Naive thymus-derived CD8-positive, alpha-beta T cell (primary cell): ENCODE measurements at regions not wholly inside any gene's neighbourhood (a gene's known extent, or its start where the extent isn't known, plus 50 kb on each side); places are given as distances from the start of the nearest gene placed in this dataset.
"Not testable (repeated sequence)": the region's sequence is repeated elsewhere in the genome, so short reads cannot be mapped to it uniquely, and the experiment has no call there.

Experiments
- ATAC-seq, 2 donors: fragments of 150-1000 bp; cut with Tn5 transposase in 1 of 2; sonication (Bioruptor Pico), chemical (Tn5 transposase) in 1 of 2; 1 replicate in 1 of 2; 2 replicates in 1 of 2; pipeline ENCODE4 v1.10.0; 2021; ENCODE audit warnings: mild to moderate bottlenecking in 2 of 2, moderate library complexity in 2 of 2
- POLR2A ChIA-PET: fragments of 350-600 bp; sonication (Branson Sonifier 250); formaldehyde crosslinking; loops from one replicate; lab custom pipeline; 2021; ENCODE audit warnings: antibody characterized with exemption; lab: Charles Lee
- DNase-seq, 10 donors: peaks; one replicate each; pipeline versions ENCODE4 v3.0.0 to v3.0.0-alpha.2; 2020 to 2022
- H3K27ac Mint-ChIP-seq, 10 donors: one replicate each; pipeline ENCODE4 v1.8.0; 2020 to 2022; ENCODE audit warnings: mild to moderate bottlenecking in 10 of 10, mixed read lengths in 10 of 10, moderate library complexity in 4 of 10, inconsistent platforms in 1 of 10
- H3K27me3 Mint-ChIP-seq, 5 donors: one replicate each; pipeline ENCODE4 v1.8.0; 2021 to 2022; ENCODE audit warnings: mixed read lengths in 5 of 5
- H3K36me3 Mint-ChIP-seq, 3 donors: one replicate each; pipeline ENCODE4 v1.8.0; 2020 to 2022; ENCODE audit warnings: mixed read lengths in 3 of 3, mild to moderate bottlenecking in 2 of 3, inconsistent platforms in 1 of 3
- H3K4me1 Mint-ChIP-seq, 4 donors: one replicate each; pipeline ENCODE4 v1.8.0; 2021 to 2022; ENCODE audit warnings: mixed read lengths in 4 of 4
- H3K4me3 Mint-ChIP-seq, 10 donors: one replicate each; pipeline ENCODE4 v1.8.0; 2020 to 2022; ENCODE audit warnings: mild to moderate bottlenecking in 10 of 10, mixed read lengths in 10 of 10, moderate library complexity in 6 of 10, inconsistent platforms in 1 of 10
- H3K9me3 Mint-ChIP-seq, 9 donors: one replicate each; pipeline ENCODE4 v1.8.0; 2020 to 2022; ENCODE audit warnings: mixed read lengths in 9 of 9, mild to moderate bottlenecking in 3 of 9, inconsistent platforms in 1 of 9, moderate library complexity in 1 of 9

- H3K27me3 Mint-ChIP-seq, H3K4me1 Mint-ChIP-seq, POLR2A ChIA-PET, DNase-seq, ATAC-seq: not testable (repeated sequence)
- Mint-ChIP-seq H3K27ac (peak overlapping the region in 1 of 10 donors; percentile 15), H3K36me3 (peaks cover 0 to 28% (median 21%) of the 10 kb centered on the region in 3 donors), H3K9me3 (peaks cover 10 to 54% (median 32%) of the 10 kb centered on the region in 9 donors), H3K4me3 (peak overlapping the region in 1 of 10 donors; percentile 2)
These were observed 51.9 kb upstream of the MFGE8 start for GRCh38 chr15:88965097-88965496.

GRCh38 chr15:88970232-88970631, 57.1 kb upstream of the MFGE8 start:
- peaks cover 0 to 20% (median 17%) of the 10 kb centered on the region in 3 donors for H3K36me3 Mint-ChIP-seq
- no peak overlapping the region for H3K4me3 Mint-ChIP-seq
- H3K27me3 Mint-ChIP-seq, result peaks cover 0 to 8% (median 4%) of the 10 kb centered on the region in 5 donors
- no peak for ATAC-seq
- POLR2A ChIA-PET, result no interaction called here
- H3K4me1 Mint-ChIP-seq, result no peaks in the 10 kb centered on the region
- peaks cover 10 to 52% (median 24%) of the 10 kb centered on the region in 9 donors for H3K9me3 Mint-ChIP-seq
- no peak for DNase-seq
- no peak overlapping the region for H3K27ac Mint-ChIP-seq

DNA sequence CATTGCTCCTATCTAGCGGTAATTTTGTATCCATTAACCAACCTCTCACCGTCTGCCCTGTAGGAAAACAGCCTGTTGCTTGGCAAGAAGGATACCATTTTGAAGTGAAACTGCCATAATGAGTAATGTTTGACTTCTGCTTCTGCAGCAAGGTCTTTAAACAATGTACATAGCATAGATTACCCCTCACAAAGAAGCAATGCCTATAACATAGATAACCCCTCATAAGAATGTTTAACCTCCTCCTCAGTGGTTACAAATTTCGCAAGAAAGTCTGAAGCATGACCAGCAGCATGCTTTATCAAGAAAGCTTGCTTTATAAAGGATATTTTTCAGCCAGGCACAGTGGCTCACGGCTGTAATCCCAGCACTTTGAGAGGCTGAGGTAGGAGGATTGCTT, 61.2 kb upstream of the MFGE8 start:
- no peak for ATAC-seq
- H3K4me3 Mint-ChIP-seq, result no peak overlapping the region
- no peaks in the 10 kb centered on the region for H3K4me1 Mint-ChIP-seq
- POLR2A ChIA-PET, result no interaction called here
- peaks cover 0 to 8% (median 3%) of the 10 kb centered on the region in 5 donors for H3K27me3 Mint-ChIP-seq
- no peak for DNase-seq
- H3K27ac Mint-ChIP-seq, result no peak overlapping the region
- H3K36me3 Mint-ChIP-seq, result peaks cover 0 to 14% (median 10%) of the 10 kb centered on the region in 3 donors
- H3K9me3 Mint-ChIP-seq, result peaks cover 0 to 25% (median 12%) of the 10 kb centered on the region in 9 donors

GRCh38 chr15:88975891-88976290, 62.7 kb upstream of the MFGE8 start:
- H3K4me1 Mint-ChIP-seq, result no peaks in the 10 kb centered on the region
- H3K4me3 Mint-ChIP-seq, result no peak overlapping the region
- ATAC-seq (no peak), DNase-seq (no peak)
- H3K27ac Mint-ChIP-seq, result no peak overlapping the region
- POLR2A ChIA-PET, result no interaction called here
- H3K36me3 Mint-ChIP-seq, result peaks cover 0 to 2% (median 0%) of the 10 kb centered on the region in 3 donors
- H3K27me3 Mint-ChIP-seq, result peaks cover 0 to 8% (median 2%) of the 10 kb centered on the region in 5 donors
- H3K9me3 Mint-ChIP-seq, result peaks cover 0 to 11% (median 0%) of the 10 kb centered on the region in 9 donors

GRCh38 chr15:88976656-88977055, 63.5 kb upstream of the MFGE8 start:
- Mint-ChIP-seq H3K9me3 (peaks cover 0 to 6% (median 0%) of the 10 kb centered on the region in 9 donors), H3K27ac (no peak overlapping the region), H3K4me3 (no peak overlapping the region), H3K4me1 (no peaks in the 10 kb centered on the region), H3K36me3 (no peaks in the 10 kb centered on the region), H3K27me3 (peaks cover 0 to 8% (median 2%) of the 10 kb centered on the region in 5 donors)
- ATAC-seq, result no peak
- POLR2A ChIA-PET, result no interaction called here
- DNase-seq, result no peak

DNA sequence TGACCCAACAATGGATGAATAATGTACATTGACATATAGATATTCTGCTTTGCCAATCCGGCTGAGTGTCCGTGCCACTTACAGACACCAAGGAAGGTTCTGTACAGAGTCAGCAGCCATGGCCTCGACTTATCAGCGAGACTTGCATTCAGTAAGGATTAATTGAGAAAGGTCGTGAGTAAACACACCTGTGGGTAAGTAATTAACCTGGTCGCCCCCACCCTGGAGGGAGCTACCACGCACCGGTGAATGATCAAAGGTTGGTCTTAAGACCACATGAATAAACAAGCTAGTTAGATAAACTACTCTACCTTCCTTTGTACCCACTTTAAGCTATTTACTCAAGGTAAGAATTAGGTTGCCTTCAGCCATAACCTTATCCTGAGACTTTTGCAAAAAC, 66.5 kb upstream of the MFGE8 start:
- Mint-ChIP-seq H3K27me3 (peaks cover 0 to 5% (median 0%) of the 10 kb centered on the region in 5 donors), H3K4me1 (peaks cover 0 to 5% (median 0%) of the 10 kb centered on the region in 4 donors), H3K9me3 (no peaks in the 10 kb centered on the region), H3K4me3 (no peak overlapping the region), H3K27ac (peak overlapping the region in 1 of 10 donors; percentile 44), H3K36me3 (no peaks in the 10 kb centered on the region)
- ATAC-seq, result no peak
- no peak for DNase-seq
- POLR2A ChIA-PET, result no interaction called here

- Mint-ChIP-seq H3K36me3 (no peaks in the 10 kb centered on the region), H3K27me3 (peaks cover 0 to 5% (median 0%) of the 10 kb centered on the region in 5 donors), H3K9me3 (no peaks in the 10 kb centered on the region), H3K27ac (no peak overlapping the region), H3K4me3 (no peak overlapping the region), H3K4me1 (peaks cover 0 to 5% (median 0%) of the 10 kb centered on the region in 4 donors)
- no peak for DNase-seq
- POLR2A ChIA-PET, result no interaction called here
- ATAC-seq, result no peak
These were observed 67.3 kb upstream of the MFGE8 start for GRCh38 chr15:88980498-88980897.

- Mint-ChIP-seq H3K36me3 (no peaks in the 10 kb centered on the region), H3K4me1 (peaks cover 0 to 5% (median 0%) of the 10 kb centered on the region in 4 donors), H3K4me3 (no peak overlapping the region), H3K27me3 (peaks cover 0 to 2% (median 0%) of the 10 kb centered on the region in 5 donors), H3K9me3 (no peaks in the 10 kb centered on the region), H3K27ac (no peak overlapping the region)
- DNase-seq, result no peak
- ATAC-seq, result no peak
- POLR2A ChIA-PET, result interaction anchor here (0.6 kb wide), 1 partner anchor 10 kb away, joined by 3 read pairs; no protein-coding TSS in a partner anchor
These were observed 68.4 kb upstream of the MFGE8 start for GRCh38 chr15:88981244-88982215.

GRCh38 chr15:88982304-88982945, 69.2 kb upstream of the MFGE8 start:
- Mint-ChIP-seq H3K27ac (no peak overlapping the region), H3K4me1 (peaks cover 0 to 5% (median 0%) of the 10 kb centered on the region in 4 donors), H3K36me3 (no peaks in the 10 kb centered on the region), H3K27me3 (peaks cover 0 to 2% (median 0%) of the 10 kb centered on the region in 5 donors), H3K9me3 (no peaks in the 10 kb centered on the region), H3K4me3 (no peak overlapping the region)
- no peak for ATAC-seq
- POLR2A ChIA-PET, result interaction anchor here (0.6 kb wide), 1 partner anchor 11 kb away, joined by 3 read pairs; no protein-coding TSS in a partner anchor
- DNase-seq, result no peak

- peaks cover 0 to 2% (median 0%) of the 10 kb centered on the region in 5 donors for H3K27me3 Mint-ChIP-seq
- peaks cover 0 to 5% (median 0%) of the 10 kb centered on the region in 4 donors for H3K4me1 Mint-ChIP-seq
- no peak overlapping the region for H3K27ac Mint-ChIP-seq
- ATAC-seq (no peak), DNase-seq (no peak)
- POLR2A ChIA-PET, result no interaction called here
- no peak overlapping the region for H3K4me3 Mint-ChIP-seq
- H3K36me3 Mint-ChIP-seq, result no peaks in the 10 kb centered on the region
- no peaks in the 10 kb centered on the region for H3K9me3 Mint-ChIP-seq
These were observed 69.8 kb upstream of the MFGE8 start for GRCh38 chr15:88982946-88983342.

DNA sequence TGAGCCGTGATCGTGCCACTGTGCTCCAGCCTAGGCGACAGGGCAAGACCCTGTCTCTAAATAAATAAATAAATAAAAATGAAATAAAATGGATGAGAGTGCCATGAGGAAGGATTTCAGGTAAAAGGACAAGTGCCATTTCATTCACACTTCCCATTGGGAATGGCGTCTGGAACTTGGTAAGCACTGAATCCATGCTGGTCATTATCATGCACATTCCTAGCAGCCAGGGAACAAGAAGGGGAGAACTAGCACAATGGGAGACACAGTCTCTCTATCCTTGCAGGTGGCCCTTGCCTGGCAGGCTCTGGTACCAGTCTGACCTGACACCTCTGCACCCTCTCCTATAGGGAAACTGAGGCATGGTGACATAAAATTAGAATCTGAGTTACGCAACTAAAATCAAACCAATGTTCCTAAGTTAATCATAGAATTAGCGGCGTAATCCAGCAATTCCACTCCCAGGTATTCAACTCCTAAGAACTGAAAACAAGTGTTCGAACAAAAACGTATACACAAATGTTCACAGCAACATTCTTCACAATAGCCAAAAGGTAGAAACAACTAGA, 70.8 kb upstream of the MFGE8 start:
- Mint-ChIP-seq H3K36me3 (no peaks in the 10 kb centered on the region), H3K9me3 (no peaks in the 10 kb centered on the region), H3K4me1 (peaks cover 0 to 5% (median 0%) of the 10 kb centered on the region in 4 donors), H3K27ac (no peak overlapping the region), H3K27me3 (peaks cover 0 to 2% (median 0%) of the 10 kb centered on the region in 5 donors), H3K4me3 (no peak overlapping the region)
- no peak for DNase-seq
- no peak for ATAC-seq
- POLR2A ChIA-PET, result no interaction called here

DNA sequence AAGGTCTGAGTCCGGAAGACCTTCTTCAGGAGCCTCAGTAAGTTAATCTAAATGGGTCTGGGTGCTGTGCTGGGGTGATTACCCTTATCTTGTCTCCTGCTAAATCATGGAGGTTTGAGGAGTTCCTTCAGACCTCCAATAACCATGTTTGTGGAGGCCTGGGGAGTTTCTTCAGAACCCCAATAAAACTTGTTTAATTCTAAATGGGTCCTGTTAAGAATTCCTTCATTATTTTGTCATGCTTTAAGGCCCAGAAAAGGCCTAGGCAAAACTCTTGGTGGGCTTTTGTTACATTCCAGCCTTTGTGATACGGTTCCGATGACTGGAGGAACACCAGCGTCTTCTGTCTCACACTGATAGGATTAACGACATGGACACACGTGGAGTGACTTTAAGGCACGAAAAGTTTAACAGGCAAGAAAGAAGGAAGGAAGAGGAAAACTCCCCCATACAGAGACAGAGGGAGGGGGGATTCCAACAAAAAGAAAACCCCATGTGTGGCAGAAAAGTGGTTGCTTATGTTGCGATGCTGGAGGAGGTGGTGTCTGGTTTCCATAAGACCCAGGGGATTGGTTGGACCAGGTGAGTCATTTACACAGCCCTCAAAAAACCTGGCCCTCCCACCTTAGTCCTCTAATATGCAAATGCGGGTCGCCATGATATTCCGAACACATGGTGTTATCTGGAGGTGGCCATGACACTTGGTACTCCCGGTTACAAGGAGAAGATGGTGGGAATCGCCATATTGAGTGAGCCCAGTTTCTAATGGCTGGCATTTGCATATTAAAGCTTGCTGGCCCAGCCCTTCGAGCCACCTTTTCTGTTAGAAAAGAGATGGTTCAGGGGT, 72.6 kb upstream of the MFGE8 start:
- POLR2A ChIA-PET, result no interaction called here
- no peaks in the 10 kb centered on the region for H3K9me3 Mint-ChIP-seq
- peaks cover 0 to 5% (median 0%) of the 10 kb centered on the region in 4 donors for H3K4me1 Mint-ChIP-seq
- peaks cover 0 to 1% (median 0%) of the 10 kb centered on the region in 5 donors for H3K27me3 Mint-ChIP-seq
- H3K36me3 Mint-ChIP-seq, result no peaks in the 10 kb centered on the region
- H3K4me3 Mint-ChIP-seq, result no peak overlapping the region
- peak overlapping the region in 1 of 10 donors; percentile 15 for H3K27ac Mint-ChIP-seq
- DNase-seq (no peak), ATAC-seq (no peak)
